Cerebellar cortex (tissue), 1 donor: ENCODE measurements at regions not wholly inside any gene's neighbourhood (a gene's known extent, or its start where the extent isn't known, plus 50 kb on each side); places are given as distances from the start of the nearest gene placed in this dataset.

Experiments used
- DNase-seq: peaks from one replicate; pipeline ENCODE4 v3.0.0-alpha.2; 2015; ENCODE audit warnings: low spot score

DNA sequence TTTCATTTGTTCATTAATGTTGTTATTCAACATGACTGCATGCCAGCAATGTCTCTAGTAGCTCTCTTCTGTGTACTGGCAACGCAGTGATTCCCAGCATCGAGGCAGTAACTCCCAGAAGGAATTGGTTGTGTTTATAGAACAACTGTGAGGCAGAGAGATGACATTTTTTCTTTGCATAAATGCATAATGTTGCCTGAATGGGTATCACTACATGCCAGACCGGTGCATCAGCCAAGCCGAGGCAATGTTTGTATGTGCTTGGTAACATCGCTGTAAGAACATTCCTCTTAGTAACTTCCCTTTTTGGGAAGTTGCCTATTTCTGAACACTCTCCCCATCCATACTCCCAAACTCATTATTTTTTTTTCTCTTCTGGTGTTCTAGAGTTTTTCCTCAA, 182.9 kb downstream of the HTR7 start:
- DNase-seq = no peak

DNA sequence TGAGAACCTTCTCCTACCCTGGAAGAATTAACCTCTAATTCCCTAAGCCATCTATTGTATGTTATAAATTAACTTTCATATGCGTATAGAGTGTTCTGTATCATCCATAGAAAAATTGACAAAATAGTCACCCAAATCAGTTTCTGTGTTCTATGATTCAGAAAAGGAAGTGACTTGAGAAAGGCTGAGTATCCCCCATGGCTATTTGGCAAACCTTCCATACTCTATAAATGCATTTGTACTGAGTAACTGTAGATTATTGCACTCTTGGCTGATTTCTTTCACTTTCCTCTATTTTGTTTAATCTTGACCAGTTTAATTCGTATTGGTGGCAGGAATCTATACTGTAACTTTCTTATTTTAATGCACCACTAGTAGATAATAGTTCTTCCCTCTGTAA, 182.2 kb downstream of the HTR7 start:
- DNase-seq = no peak
